ENCODE measurements at regions not wholly inside any gene's neighbourhood (a gene's known extent, or its start where the extent isn't known, plus 50 kb on each side); places are given as distances from the start of the nearest gene placed in this dataset.

GRCh38 chr2:101644842-101645383 is 52.6 kb upstream of the MAP4K4 start (continued):
- TF ChIP-seq SIX5 (IDR thresholded peaks at IDR 0.05; ENCODE audit: low read depth, low read length) (no peak), YY1 (IDR thresholded peaks at IDR 0.05; ENCODE audit: low read depth, low read length) (no peak), E2F6 (IDR thresholded peaks at IDR 0.05) (no peak), RBBP5 (IDR thresholded peaks at IDR 0.05; ENCODE audit: borderline replicate concordance, low read depth, low read length) (no peak), ATF3 (IDR thresholded peaks at IDR 0.05; ENCODE audit: insufficient read depth, low read depth, low read length) (no peak), SIRT6 (IDR thresholded peaks at IDR 0.05; ENCODE audit: low read length) (no peak)

All from H1 (cell line).